T-helper 1 cell treated with Interleukin-12 subunit alpha and Interleukin-12 subunit beta and Interleukin-4 antibody, amounts not matched to agents 30 ng/mL and 1 ng/mL, for 36 hours (primary cell): ENCODE measurements at regions not wholly inside any gene's neighbourhood (a gene's known extent, or its start where the extent isn't known, plus 50 kb on each side); places are given as distances from the start of the nearest gene placed in this dataset.

Experiments used
- intact Hi-C: fragments of 100-400 bp; cut with micrococcal nuclease; formaldehyde crosslinking; loops from one replicate; pipeline ENCODE4 v1.15.1; 2024

- intact Hi-C loops, result no loop called here
Measured at GRCh38 chr6:121020656-121021055, 313.6 kb downstream of the TBC1D32 start.

- intact Hi-C loops, result no loop called here
Measured at GRCh38 chr6:121008553-121008952, 325.7 kb downstream of the TBC1D32 start.

- intact Hi-C loops, result no loop called here
Measured at GRCh38 chr6:121006024-121006423, 328.3 kb downstream of the TBC1D32 start.

GRCh38 chr6:121000381-121000780 lies 333.9 kb downstream of the TBC1D32 start:
- intact Hi-C loops, result no loop called here

GRCh38 chr6:120996340-120996739 lies 337.9 kb downstream of the TBC1D32 start:
- intact Hi-C loops, result no loop called here

GRCh38 chr6:120994573-120994967 lies 339.7 kb downstream of the TBC1D32 start:
- intact Hi-C loops, result no loop called here

- intact Hi-C loops, result no loop called here
Measured at GRCh38 chr6:120993929-120994572, 340.2 kb downstream of the TBC1D32 start.

GRCh38 chr6:120992257-120992656 lies 342.0 kb downstream of the TBC1D32 start:
- intact Hi-C loops, result no loop called here

- intact Hi-C loops, result no loop called here
Measured at GRCh38 chr6:120990866-120991265, 343.4 kb downstream of the TBC1D32 start.

- intact Hi-C loops, result no loop called here
Measured at GRCh38 chr6:120981835-120982234, 352.4 kb downstream of the TBC1D32 start.

- intact Hi-C loops, result no loop called here
Measured at GRCh38 chr6:120966321-120966720, 368.0 kb downstream of the TBC1D32 start.

GRCh38 chr6:120965814-120966213 lies 368.5 kb downstream of the TBC1D32 start:
- intact Hi-C loops, result no loop called here

- intact Hi-C loops, result no loop called here
Measured at GRCh38 chr6:120960761-120961160, 373.5 kb downstream of the TBC1D32 start.

- intact Hi-C loops, result no loop called here
Measured at GRCh38 chr6:120954111-120954510, 380.2 kb downstream of the TBC1D32 start.

- intact Hi-C loops, result no loop called here
Measured at GRCh38 chr6:120951258-120951657, 383.0 kb downstream of the TBC1D32 start.

- intact Hi-C loops, result no loop called here
Measured at GRCh38 chr6:120947111-120947510, 387.2 kb downstream of the TBC1D32 start.

- intact Hi-C loops, result no loop called here
Measured at GRCh38 chr6:120945905-120946594, 388.2 kb downstream of the TBC1D32 start.

GRCh38 chr6:120938876-120939472 lies 395.3 kb downstream of the TBC1D32 start:
- intact Hi-C loops, result no loop called here

GRCh38 chr6:120938164-120938875 lies 396.0 kb downstream of the TBC1D32 start:
- intact Hi-C loops, result no loop called here

GRCh38 chr6:120935908-120936307 lies 398.4 kb downstream of the TBC1D32 start:
- intact Hi-C loops, result loop anchor here (2.0 kb wide), 1 partner anchor 17 kb away; no protein-coding TSS in a partner anchor

GRCh38 chr6:120935016-120935415 lies 399.3 kb downstream of the TBC1D32 start:
- intact Hi-C loops, result no loop called here
